ENCODE measurements at regions not wholly inside any gene's neighbourhood (a gene's known extent, or its start where the extent isn't known, plus 50 kb on each side); places are given as distances from the start of the nearest gene placed in this dataset.

GRCh38 chr10:33412653-33413361, 78.3 kb upstream of the NRP1 start:
- TF ChIP-seq CHD1 (IDR thresholded peaks at IDR 0.05; ENCODE audit: low read depth, low read length), result no peak
- no peak for TF ChIP-seq JUN (IDR thresholded peaks at IDR 0.05; ENCODE audit: low read depth, low read length)
- TF ChIP-seq RBBP5 (IDR thresholded peaks at IDR 0.05; ENCODE audit: borderline replicate concordance, low read depth, low read length), result no peak
- no peak for TF ChIP-seq NRF1 (IDR thresholded peaks at IDR 0.05; ENCODE audit: low read depth, low read length)
- TF ChIP-seq POLR2AphosphoS5 (IDR thresholded peaks at IDR 0.05; ENCODE audit: low read depth, low read length), result no peak
- TF ChIP-seq EGR1 (IDR thresholded peaks at IDR 0.05; ENCODE audit: borderline replicate concordance, low read depth, low read length), result no peak
- TF ChIP-seq YY1 (IDR thresholded peaks at IDR 0.05; ENCODE audit: low read depth, low read length), result no peak
- no peak for FAIRE-seq
- H3K4me3 ChIP-seq (ENCODE audit: extremely low read depth in 1 of 4, insufficient read depth in 2 of 4, low read depth in 3 of 4, low read length in 4 of 4), result no peak overlapping the region
- CTCF ChIA-PET (ENCODE audit: partially characterized antibody), result interaction anchor here (0.9 to 1.3 kb wide), 4 partner anchors 17 to 85 kb away, joined by 3 read pairs; no protein-coding TSS in a partner anchor
- no peak overlapping the region for H2AFZ ChIP-seq (ENCODE audit: low read length)
- no peak for DNase-seq (ENCODE audit: low read depth in 1 of 2, low spot score in 2 of 2)
- no peak overlapping the region for H2AK5ac ChIP-seq (ENCODE audit: low read depth, low read length)
- H4K5ac ChIP-seq (ENCODE audit: insufficient read length, low read depth, low read length), result no peak overlapping the region
- no peaks in the 10 kb centered on the region for H3K27me3 ChIP-seq (replicated peaks in 1 of 4; ENCODE audit: control insufficient read depth in 3 of 4, extremely low read depth in 1 of 4, insufficient read depth in 3 of 4, low read length in 3 of 4)
- no peak overlapping the region for H2BK5ac ChIP-seq (ENCODE audit: low read depth, low read length)
- H2BK120ac ChIP-seq (replicated peaks; ENCODE audit: low read depth, low read length), result no peak overlapping the region
- no peak overlapping the region for H3K18ac ChIP-seq (ENCODE audit: extremely low read depth, low read length)
- no peak overlapping the region for H3K14ac ChIP-seq (ENCODE audit: insufficient read length)
- 84% methylated on average over 6 of the region's 6 CpGs; no CpG with 5 or more reads in 1 of the 2 experiments for WGBS, 2 experiments (ENCODE audit: extremely low coverage in 1 of 2, insufficient coverage in 1 of 2, insufficient read length in 1 of 2, insufficient replicate concordance in 2 of 2, low coverage in 1 of 2, low lambda C conversion rate in 2 of 2, missing lambda C conversion rate in 1 of 2)
- no peaks in the 10 kb centered on the region for H3K36me3 ChIP-seq (ENCODE audit: control insufficient read depth in 2 of 4, insufficient read depth in 4 of 4, low read length in 3 of 4)
- no peak overlapping the region for H2BK20ac ChIP-seq (ENCODE audit: low read length)
- H3K9me3 ChIP-seq (ENCODE audit: insufficient read depth in 2 of 2, low read depth in 1 of 2, low read length in 1 of 2), result no peaks in the 10 kb centered on the region
- peaks cover 2% of the 10 kb centered on the region; the same call in 1 of the 2 replicates for H3K23me2 ChIP-seq (ENCODE audit: low read depth, low read length)
- H3K79me2 ChIP-seq (ENCODE audit: control insufficient read depth in 1 of 2, insufficient read depth in 2 of 2, low read length in 2 of 2), result no peaks in the 10 kb centered on the region
- H3K56ac ChIP-seq (replicated peaks; ENCODE audit: insufficient read length, low read depth, low read length), result no peak overlapping the region
- H4K91ac ChIP-seq (replicated peaks; ENCODE audit: insufficient read length, low read length), result no peak overlapping the region
- no peak overlapping the region for H4K8ac ChIP-seq (ENCODE audit: extremely low read depth, insufficient read depth, low read length)
- no peak overlapping the region for H2BK12ac ChIP-seq (ENCODE audit: low read depth, low read length)
- no peaks in the 10 kb centered on the region for H4K20me1 ChIP-seq (replicated peaks in 1 of 2; ENCODE audit: control insufficient read depth in 1 of 2, insufficient read depth in 2 of 2, low read length in 2 of 2)
- no peak overlapping the region; the same call in 1 of the 2 replicates for H2BK15ac ChIP-seq (ENCODE audit: low read length)
- H3K23ac ChIP-seq (ENCODE audit: insufficient read length), result no peak overlapping the region
- H3K4ac ChIP-seq (replicated peaks; ENCODE audit: insufficient read length, low read depth, low read length), result no peak overlapping the region
- H3K9ac ChIP-seq (replicated peaks in 1 of 4; ENCODE audit: extremely low read depth in 1 of 4, low read depth in 3 of 4, low read length in 3 of 4), result no peak overlapping the region
- POLR2A ChIA-PET (ENCODE audit: partially characterized antibody), result interaction anchor here (0.6 kb wide), 1 partner anchor 13 kb away, joined by 3 read pairs; no protein-coding TSS in a partner anchor
- H3K27ac ChIP-seq (ENCODE audit: low read depth, low read length), result no peak overlapping the region
- no peaks in the 10 kb centered on the region for H3K4me1 ChIP-seq (replicated peaks in 1 of 4; ENCODE audit: control insufficient read depth in 3 of 4, insufficient read depth in 4 of 4, low read length in 3 of 4)
- H3K79me1 ChIP-seq (ENCODE audit: low read depth, low read length), result no peaks in the 10 kb centered on the region
- no peak overlapping the region for H3K4me2 ChIP-seq (ENCODE audit: insufficient read depth in 1 of 2, low read depth in 2 of 2, low read length in 2 of 2)

All from H1 (cell line).